ENCODE measurements at regions not wholly inside any gene's neighbourhood (a gene's known extent, or its start where the extent isn't known, plus 50 kb on each side); places are given as distances from the start of the nearest gene placed in this dataset.

GRCh38 chr16:85350973-85351372, 238.7 kb upstream of the CIBAR2 start:
- TF ChIP-seq POLR2AphosphoS5 (IDR thresholded peaks at IDR 0.05; ENCODE audit: low read depth, low read length) (peak; percentile 57; the same call in 1 of the 2 replicates), CTCF (IDR thresholded peaks at IDR 0.05) (no peak), SIN3A (IDR thresholded peaks at IDR 0.05; ENCODE audit: borderline replicate concordance, insufficient read depth, low read depth, low read length) (no peak)
- TF ChIP-seq, protein P1, sequence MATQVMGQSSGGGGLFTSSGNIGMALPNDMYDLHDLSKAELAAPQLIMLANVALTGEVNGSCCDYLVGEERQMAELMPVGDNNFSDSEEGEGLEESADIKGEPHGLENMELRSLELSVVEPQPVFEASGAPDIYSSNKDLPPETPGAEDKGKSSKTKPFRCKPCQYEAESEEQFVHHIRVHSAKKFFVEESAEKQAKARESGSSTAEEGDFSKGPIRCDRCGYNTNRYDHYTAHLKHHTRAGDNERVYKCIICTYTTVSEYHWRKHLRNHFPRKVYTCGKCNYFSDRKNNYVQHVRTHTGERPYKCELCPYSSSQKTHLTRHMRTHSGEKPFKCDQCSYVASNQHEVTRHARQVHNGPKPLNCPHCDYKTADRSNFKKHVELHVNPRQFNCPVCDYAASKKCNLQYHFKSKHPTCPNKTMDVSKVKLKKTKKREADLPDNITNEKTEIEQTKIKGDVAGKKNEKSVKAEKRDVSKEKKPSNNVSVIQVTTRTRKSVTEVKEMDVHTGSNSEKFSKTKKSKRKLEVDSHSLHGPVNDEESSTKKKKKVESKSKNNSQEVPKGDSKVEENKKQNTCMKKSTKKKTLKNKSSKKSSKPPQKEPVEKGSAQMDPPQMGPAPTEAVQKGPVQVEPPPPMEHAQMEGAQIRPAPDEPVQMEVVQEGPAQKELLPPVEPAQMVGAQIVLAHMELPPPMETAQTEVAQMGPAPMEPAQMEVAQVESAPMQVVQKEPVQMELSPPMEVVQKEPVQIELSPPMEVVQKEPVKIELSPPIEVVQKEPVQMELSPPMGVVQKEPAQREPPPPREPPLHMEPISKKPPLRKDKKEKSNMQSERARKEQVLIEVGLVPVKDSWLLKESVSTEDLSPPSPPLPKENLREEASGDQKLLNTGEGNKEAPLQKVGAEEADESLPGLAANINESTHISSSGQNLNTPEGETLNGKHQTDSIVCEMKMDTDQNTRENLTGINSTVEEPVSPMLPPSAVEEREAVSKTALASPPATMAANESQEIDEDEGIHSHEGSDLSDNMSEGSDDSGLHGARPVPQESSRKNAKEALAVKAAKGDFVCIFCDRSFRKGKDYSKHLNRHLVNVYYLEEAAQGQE (IDR thresholded peaks at IDR 0.05; ENCODE audit: insufficient read depth in 1 of 2, low read depth in 2 of 2, low read length in 1 of 2), result peak in 1 of 2 experiments; percentile 74; a peak in 2 of 4 replicates
